GM23248 (cell line): ENCODE measurements at regions not wholly inside any gene's neighbourhood (a gene's known extent, or its start where the extent isn't known, plus 50 kb on each side); places are given as distances from the start of the nearest gene placed in this dataset.
A peak's percentile ranks its signal among the peaks of the same experiment; 100 is the strongest.

Experiments
- DNase-seq: peaks from one replicate; pipeline ENCODE4 v3.0.0-alpha.2; 2015
- H2AFZ ChIP-seq: fragments of 200-600 bp; sonication (generic); 2 replicates; pipeline ENCODE4 v1.6.1; 2016; ENCODE audit warnings: antibody characterized with exemption
- H3F3A ChIP-seq: fragments of 200-600 bp; sonication (generic); 2 replicates; pipeline ENCODE4 v1.6.1; 2016; ENCODE audit warnings: mild to moderate bottlenecking, antibody characterized with exemption, mixed run types; ENCODE audit not compliant: insufficient read depth
- H3K27ac ChIP-seq: fragments of 200-600 bp; sonication (generic); 2 replicates; pipeline ENCODE4 v1.5.1; 2016; ENCODE audit warnings: mild to moderate bottlenecking
- H3K27me3 ChIP-seq: fragments of 200-600 bp; sonication (generic); replicated peaks from 2 replicates; pipeline ENCODE4 v1.6.1; 2016; ENCODE audit warnings: mild to moderate bottlenecking; ENCODE audit not compliant: insufficient read depth
- H3K36me3 ChIP-seq: fragments of 200-600 bp; sonication (generic); 2 replicates; pipeline ENCODE4 v1.6.1; 2016; ENCODE audit warnings: low read depth, mild to moderate bottlenecking
- H3K4me1 ChIP-seq: fragments of 200-600 bp; sonication (generic); 2 replicates; pipeline ENCODE4 v1.6.1; 2016; ENCODE audit warnings: mild to moderate bottlenecking; ENCODE audit not compliant: insufficient read depth
- H3K4me2 ChIP-seq: fragments of 200-600 bp; sonication (generic); one replicate; pipeline ENCODE4 v1.6.1; 2016; ENCODE audit warnings: mild to moderate bottlenecking; ENCODE audit not compliant: unreplicated experiment
- H3K4me3 ChIP-seq: fragments of 200-600 bp; sonication (generic); 2 replicates; pipeline ENCODE4 v1.5.1; 2016; ENCODE audit warnings: mild to moderate bottlenecking
- H3K79me2 ChIP-seq: fragments of 200-600 bp; sonication (generic); 2 replicates; pipeline ENCODE4 v1.6.1; 2016; ENCODE audit warnings: mild to moderate bottlenecking; ENCODE audit not compliant: insufficient read depth
- H3K9ac ChIP-seq: fragments of 200-600 bp; sonication (generic); 2 replicates; pipeline ENCODE4 v1.6.1; 2016; ENCODE audit warnings: mild to moderate bottlenecking
- H3K9me2 ChIP-seq: fragments of 200-600 bp; sonication (generic); 2 replicates; pipeline ENCODE4 v1.6.1; 2016; ENCODE audit warnings: mixed run types, mild to moderate bottlenecking, moderate library complexity; ENCODE audit not compliant: insufficient read depth
- H3K9me3 ChIP-seq: fragments of 200-600 bp; sonication (generic); one replicate; pipeline ENCODE4 v1.6.1; 2017; ENCODE audit warnings: low read depth
- H4K20me1 ChIP-seq: fragments of 200-600 bp; sonication (generic); 2 replicates; pipeline ENCODE4 v1.6.0; 2016; ENCODE audit not compliant: insufficient read depth
- EZH2 ChIP-seq: fragments of 200-600 bp; sonication (generic); IDR thresholded peaks from 2 replicates; pipeline ENCODE4 v1.6.1; 2018; ENCODE audit warnings: antibody characterized with exemption, mild to moderate bottlenecking; ENCODE audit not compliant: insufficient read depth, poor library complexity, severe bottlenecking
- EZH2phosphoT487 ChIP-seq: fragments of 200-600 bp; sonication (generic); IDR thresholded peaks from 2 replicates; pipeline ENCODE4 v1.6.1; 2018; ENCODE audit warnings: antibody characterized with exemption, moderate library complexity, mild to moderate bottlenecking, low read depth; ENCODE audit not compliant: insufficient read depth
- WGBS, 2 experiments: methylation state at CpG; one replicate each; pipeline ENCODE4 v1.1.6; 2015 to 2017; ENCODE audit warnings: low lambda C conversion rate in 2 of 2, low coverage in 1 of 2; ENCODE audit errors: missing lambda C conversion rate in 2 of 2; 5-methylcytosine and 5-hydroxymethylcytosine counted together
- in situ Hi-C: fragments of 300-500 bp; cut with MboI; formaldehyde crosslinking; loops from 2 replicates; pipeline ENCODE4 v1.15.0; 2020

- TF ChIP-seq EZH2phosphoT487 (no peak), EZH2 (no peak)
- in situ Hi-C loops: no loop called here
- Histone ChIP-seq H3K4me1 (no peaks in the 10 kb centered on the region), H3K9ac (no peak overlapping the region), H3K27ac (no peak overlapping the region), H3K27me3 (no peaks in the 10 kb centered on the region), H2AFZ (no peak overlapping the region), H3K9me3 (no peaks in the 10 kb centered on the region), H3K9me2 (no peaks in the 10 kb centered on the region), H3F3A (no peaks in the 10 kb centered on the region), H3K4me3 (no peak overlapping the region), H3K4me2 (no peak overlapping the region), H3K79me2 (no peaks in the 10 kb centered on the region), H4K20me1 (no peaks in the 10 kb centered on the region), H3K36me3 (no peaks in the 10 kb centered on the region)
- 29 to 43% methylated on average over 7 of the region's 7 CpGs for WGBS, 2 experiments
- peak; percentile 32 for DNase-seq
Measured at GRCh38 chrX:102042372-102043325, 82.8 kb upstream of the TCEAL2 start.

DNA sequence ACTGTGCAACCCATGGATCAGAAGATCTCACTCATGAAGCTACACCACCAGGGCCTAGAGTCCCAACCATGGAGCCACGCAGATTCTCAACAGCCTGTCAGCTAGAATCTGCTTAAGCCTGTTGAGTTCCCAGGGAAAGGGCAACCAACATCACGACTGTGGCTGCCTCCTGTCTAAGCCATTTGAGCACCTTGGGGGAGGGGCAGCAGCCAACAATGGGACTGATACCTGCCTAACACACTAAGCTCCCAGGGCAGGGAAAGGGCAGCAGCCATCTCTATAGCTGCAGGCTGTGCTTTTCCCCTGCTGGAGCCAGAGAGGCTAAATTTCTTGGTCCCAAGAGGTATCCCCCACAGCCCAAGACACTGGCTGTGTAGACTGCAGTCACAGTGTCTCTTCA, 96.5 kb upstream of the TCEAL2 start:
- Histone ChIP-seq H2AFZ (no peak overlapping the region), H3K4me2 (no peak overlapping the region), H3K27me3 (no peaks in the 10 kb centered on the region), H3K4me3 (no peak overlapping the region), H3K9ac (no peak overlapping the region), H3K36me3 (no peaks in the 10 kb centered on the region), H3K27ac (no peak overlapping the region), H3K9me2 (no peaks in the 10 kb centered on the region), H4K20me1 (no peaks in the 10 kb centered on the region), H3F3A (no peaks in the 10 kb centered on the region), H3K4me1 (no peaks in the 10 kb centered on the region), H3K79me2 (no peaks in the 10 kb centered on the region), H3K9me3 (no peaks in the 10 kb centered on the region)
- no peak for DNase-seq
- WGBS, 2 experiments: 0% methylated on average over 2 of the region's 2 CpGs; no CpG with 5 or more reads in 1 of the 2 experiments
- in situ Hi-C loops: no loop called here
- TF ChIP-seq EZH2phosphoT487 (no peak), EZH2 (no peak)

DNA sequence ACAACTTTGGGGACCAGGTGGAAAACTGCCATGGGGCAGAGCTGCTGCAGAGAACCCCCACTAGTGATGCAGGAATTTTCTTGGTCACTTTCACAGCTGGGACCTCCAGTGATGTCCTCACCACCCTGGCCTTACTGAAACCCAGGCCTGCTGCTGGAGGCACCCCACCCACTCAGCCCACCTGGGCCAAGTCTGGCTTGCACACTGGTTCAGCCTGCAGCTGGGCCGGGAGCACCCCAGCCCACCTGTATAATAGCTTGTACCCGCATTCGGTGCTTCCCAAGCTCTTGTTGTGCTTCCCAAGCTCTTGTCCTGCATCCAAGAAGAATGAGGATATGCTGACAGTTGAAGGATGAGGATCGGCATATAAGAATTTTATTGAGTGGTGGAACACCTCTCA, 86.4 kb upstream of the ZMAT1 start:
- Histone ChIP-seq H3K27me3 (no peaks in the 10 kb centered on the region), H3K9ac (no peak overlapping the region), H3K4me3 (no peak overlapping the region), H2AFZ (no peak overlapping the region), H3K79me2 (no peaks in the 10 kb centered on the region), H3K36me3 (no peaks in the 10 kb centered on the region), H3F3A (no peaks in the 10 kb centered on the region), H4K20me1 (no peaks in the 10 kb centered on the region), H3K9me2 (no peaks in the 10 kb centered on the region), H3K9me3 (no peaks in the 10 kb centered on the region), H3K4me2 (no peak overlapping the region), H3K27ac (no peak overlapping the region), H3K4me1 (no peaks in the 10 kb centered on the region)
- TF ChIP-seq EZH2: no peak
- TF ChIP-seq EZH2phosphoT487: no peak
- in situ Hi-C loops: no loop called here
- 21 to 26% methylated on average over 3 to 4 of the region's 4 CpGs for WGBS, 2 experiments
- DNase-seq: no peak

DNA sequence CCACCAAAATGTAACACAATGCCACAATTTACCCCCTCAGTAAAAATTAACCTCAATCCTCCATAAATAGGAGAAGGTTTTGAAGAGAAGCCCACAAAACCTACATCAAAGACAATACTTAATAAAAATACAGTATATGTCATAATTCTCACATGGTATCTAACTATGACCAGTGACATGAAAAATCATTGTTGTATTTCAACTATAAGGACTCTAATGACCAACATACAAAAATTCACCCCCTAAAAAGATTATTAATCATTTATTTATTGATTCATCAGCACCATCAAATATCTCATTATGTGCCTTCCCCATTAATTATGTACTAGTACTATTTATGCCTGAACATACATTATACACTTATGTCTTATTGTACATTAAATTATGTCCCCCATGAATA, 77.1 kb upstream of the ZMAT1 start:
- Histone ChIP-seq H3K4me2 (no peak overlapping the region), H2AFZ (no peak overlapping the region), H3K9me3 (no peaks in the 10 kb centered on the region), H3K36me3 (no peaks in the 10 kb centered on the region), H3K4me1 (no peaks in the 10 kb centered on the region), H4K20me1 (no peaks in the 10 kb centered on the region), H3K27me3 (no peaks in the 10 kb centered on the region), H3K9me2 (no peaks in the 10 kb centered on the region), H3K79me2 (no peaks in the 10 kb centered on the region), H3F3A (no peaks in the 10 kb centered on the region), H3K9ac (no peak overlapping the region), H3K27ac (no peak overlapping the region), H3K4me3 (no peak overlapping the region)
- no peak for DNase-seq
- TF ChIP-seq EZH2: no peak
- TF ChIP-seq EZH2phosphoT487: no peak
- in situ Hi-C loops: no loop called here
